ENCODE measurements at regions not wholly inside any gene's neighbourhood (a gene's known extent, or its start where the extent isn't known, plus 50 kb on each side); places are given as distances from the start of the nearest gene placed in this dataset.

GRCh38 chr5:66529704-66530103, 66.5 kb upstream of the MAST4 start:
- no peak overlapping the region for H3K4me3 ChIP-seq (ENCODE audit: low read length in 3 of 3)
- no peaks in the 10 kb centered on the region for H3K36me3 ChIP-seq (ENCODE audit: control insufficient read depth in 2 of 3, insufficient read depth in 3 of 3, low read length in 3 of 3)
- FAIRE-seq (no peak), DNase-seq (no peak)
- no peaks in the 10 kb centered on the region for H3K9me3 ChIP-seq (ENCODE audit: control insufficient read depth in 2 of 3, insufficient read depth in 1 of 3, low read length in 3 of 3)
- intact Hi-C loops (cut with DNase I): no loop called here
- H3K27ac ChIP-seq (ENCODE audit: low read depth in 2 of 2, low read length in 2 of 2): no peak overlapping the region
- H3K9ac ChIP-seq (ENCODE audit: low read length in 3 of 3): no peak overlapping the region
- no peak for TF ChIP-seq CTCF (IDR thresholded peaks at IDR 0.05; ENCODE audit: borderline replicate concordance, extremely low read depth, insufficient read depth)
- H3K4me1 ChIP-seq (ENCODE audit: control insufficient read depth in 2 of 3, insufficient read depth in 2 of 3, low read depth in 1 of 3, low read length in 3 of 3): no peaks in the 10 kb centered on the region
- H3K27me3 ChIP-seq (ENCODE audit: control insufficient read depth, insufficient read depth, low read length): no peaks in the 10 kb centered on the region

- no peak overlapping the region for H3K4me3 ChIP-seq (ENCODE audit: low read length in 3 of 3)
- H3K9ac ChIP-seq (ENCODE audit: low read length in 3 of 3): no peak overlapping the region
- H3K27me3 ChIP-seq (ENCODE audit: control insufficient read depth, insufficient read depth, low read length): no peaks in the 10 kb centered on the region
- no peak for TF ChIP-seq CTCF (IDR thresholded peaks at IDR 0.05; ENCODE audit: borderline replicate concordance, extremely low read depth, insufficient read depth)
- H3K9me3 ChIP-seq (ENCODE audit: control insufficient read depth in 2 of 3, insufficient read depth in 1 of 3, low read length in 3 of 3): no peaks in the 10 kb centered on the region
- H3K27ac ChIP-seq (ENCODE audit: low read depth in 2 of 2, low read length in 2 of 2): no peak overlapping the region
- DNase-seq (no peak), FAIRE-seq (no peak)
- intact Hi-C loops (cut with DNase I): no loop called here
- H3K36me3 ChIP-seq (ENCODE audit: control insufficient read depth in 2 of 3, insufficient read depth in 3 of 3, low read length in 3 of 3): no peaks in the 10 kb centered on the region
- no peaks in the 10 kb centered on the region for H3K4me1 ChIP-seq (ENCODE audit: control insufficient read depth in 2 of 3, insufficient read depth in 2 of 3, low read depth in 1 of 3, low read length in 3 of 3)
Measured at GRCh38 chr5:66538126-66538525, 58.1 kb upstream of the MAST4 start.

- Histone ChIP-seq H3K9ac (ENCODE audit: low read length in 3 of 3) (no peak overlapping the region), H3K27me3 (ENCODE audit: control insufficient read depth, insufficient read depth, low read length) (no peaks in the 10 kb centered on the region), H3K4me3 (ENCODE audit: low read length in 3 of 3) (no peak overlapping the region), H3K4me1 (ENCODE audit: control insufficient read depth in 2 of 3, insufficient read depth in 2 of 3, low read depth in 1 of 3, low read length in 3 of 3) (no peaks in the 10 kb centered on the region), H3K27ac (ENCODE audit: low read depth in 2 of 2, low read length in 2 of 2) (no peak overlapping the region), H3K36me3 (ENCODE audit: control insufficient read depth in 2 of 3, insufficient read depth in 3 of 3, low read length in 3 of 3) (no peaks in the 10 kb centered on the region), H3K9me3 (ENCODE audit: control insufficient read depth in 2 of 3, insufficient read depth in 1 of 3, low read length in 3 of 3) (no peaks in the 10 kb centered on the region)
- no peak for TF ChIP-seq CTCF (IDR thresholded peaks at IDR 0.05; ENCODE audit: borderline replicate concordance, extremely low read depth, insufficient read depth)
- DNase-seq (no peak), FAIRE-seq (no peak)
- intact Hi-C loops (cut with DNase I): no loop called here
Measured at GRCh38 chr5:66538531-66538930, 57.7 kb upstream of the MAST4 start.

- Histone ChIP-seq H3K36me3 (ENCODE audit: control insufficient read depth in 2 of 3, insufficient read depth in 3 of 3, low read length in 3 of 3) (no peaks in the 10 kb centered on the region), H3K27me3 (ENCODE audit: control insufficient read depth, insufficient read depth, low read length) (no peaks in the 10 kb centered on the region), H3K4me1 (ENCODE audit: control insufficient read depth in 2 of 3, insufficient read depth in 2 of 3, low read depth in 1 of 3, low read length in 3 of 3) (no peaks in the 10 kb centered on the region), H3K9ac (ENCODE audit: low read length in 3 of 3) (no peak overlapping the region), H3K9me3 (ENCODE audit: control insufficient read depth in 2 of 3, insufficient read depth in 1 of 3, low read length in 3 of 3) (no peaks in the 10 kb centered on the region), H3K27ac (ENCODE audit: low read depth in 2 of 2, low read length in 2 of 2) (no peak overlapping the region), H3K4me3 (ENCODE audit: low read length in 3 of 3) (no peak overlapping the region)
- no peak for TF ChIP-seq CTCF (IDR thresholded peaks at IDR 0.05; ENCODE audit: borderline replicate concordance, extremely low read depth, insufficient read depth)
- intact Hi-C loops (cut with DNase I): no loop called here
- no peak for FAIRE-seq
- DNase-seq: no peak
Measured at GRCh38 chr5:66540078-66540477, 56.1 kb upstream of the MAST4 start.
